GM12891 (cell line): ENCODE measurements at regions not wholly inside any gene's neighbourhood (a gene's known extent, or its start where the extent isn't known, plus 50 kb on each side); places are given as distances from the start of the nearest gene placed in this dataset.

ENCODE experiments used
- PAX5 ChIP-seq: IDR thresholded peaks from 2 replicates; pipeline ENCODE4 v1.6.1; 2011; ENCODE audit warnings: low read length, moderate library complexity, mild to moderate bottlenecking; ENCODE audit not compliant: insufficient read depth, severe bottlenecking
- POLR2A ChIP-seq: IDR thresholded peaks from 2 replicates; pipeline ENCODE4 v1.6.1; 2011; ENCODE audit warnings: low read depth, low read length, control low read depth
- POLR2AphosphoS5 ChIP-seq: IDR thresholded peaks from 2 replicates; pipeline ENCODE4 v1.6.1; 2011; ENCODE audit warnings: low read depth, low read length, control low read depth

- no peak for TF ChIP-seq POLR2AphosphoS5
- TF ChIP-seq POLR2A: no peak
- no peak for TF ChIP-seq PAX5
Measured at GRCh38 chr12:107145397-107145796, 52.0 kb upstream of the CRY1 start.
